IMR-90 (cell line): ENCODE measurements at regions not wholly inside any gene's neighbourhood (a gene's known extent, or its start where the extent isn't known, plus 50 kb on each side); places are given as distances from the start of the nearest gene placed in this dataset.

Experiments
- ATAC-seq: fragments of 200-7000 bp; cut with Tn5 transposase; 2 replicates; pipeline ENCODE4 v1.9.1; 2020; ENCODE audit warnings: low read depth, mild to moderate bottlenecking, moderate library complexity
- BruUV-seq: library from RNA; stranded (reverse); fragments of 400-500 nt; replicated peaks from 2 replicates; lab custom pipeline; 2021; lab: Mats Ljungman, UMichigan
- CTCF ChIA-PET: fragments of 300-600 bp; formaldehyde crosslinking; extraction: SDS; loops from one replicate; lab custom pipeline; 2021; ENCODE audit warnings: antibody characterized with exemption; lab: Yijun Ruan, JAX
- POLR2A ChIA-PET: fragments of 300-600 bp; sonication (Branson Sonifier 250); formaldehyde crosslinking; loops from one replicate; lab custom pipeline; 2022; ENCODE audit warnings: antibody characterized with exemption; ENCODE audit not compliant: unreplicated experiment; lab: Charles Lee
- DNase-seq: peaks from one replicate; pipeline ENCODE4 v3.0.0; 2013
- H2AFZ ChIP-seq: replicated peaks from 2 replicates; pipeline ENCODE3; 2013; ENCODE audit warnings: low read length, mild to moderate bottlenecking; ENCODE audit not compliant: poor library complexity
- H2AK5ac ChIP-seq: 2 replicates; pipeline ENCODE4 v1.6.1; 2013; ENCODE audit warnings: low read depth, low read length, inconsistent platforms
- H2AK9ac ChIP-seq: replicated peaks from 2 replicates; pipeline ENCODE3; 2013; ENCODE audit warnings: mild to moderate bottlenecking, low read depth, low read length, moderate library complexity; ENCODE audit not compliant: poor library complexity
- H2BK120ac ChIP-seq: 2 replicates; pipeline ENCODE4 v1.6.1; 2013; ENCODE audit warnings: low read depth, low read length, inconsistent platforms
- H2BK15ac ChIP-seq: 3 replicates; pipeline ENCODE4 v1.6.1; 2013; ENCODE audit warnings: low read depth, low read length, inconsistent platforms
- H2BK20ac ChIP-seq: 2 replicates; pipeline ENCODE4 v1.6.1; 2013; ENCODE audit warnings: low read depth, mild to moderate bottlenecking, inconsistent platforms, low read length, moderate library complexity
- H2BK5ac ChIP-seq: 2 replicates; pipeline ENCODE4 v1.6.1; 2013; ENCODE audit warnings: mild to moderate bottlenecking, low read depth, low read length, inconsistent platforms; ENCODE audit not compliant: poor library complexity, severe bottlenecking
- H3K14ac ChIP-seq: replicated peaks from 2 replicates; pipeline ENCODE4 v1.6.1; 2013; ENCODE audit warnings: low read depth, low read length, inconsistent platforms
- H3K18ac ChIP-seq: 2 replicates; pipeline ENCODE4 v1.6.1; 2013; ENCODE audit warnings: low read depth, low read length, control low read depth
- H3K23ac ChIP-seq: 2 replicates; pipeline ENCODE4 v1.6.1; 2013; ENCODE audit warnings: low read depth, low read length, inconsistent platforms
- H3K27ac ChIP-seq: 2 replicates; pipeline ENCODE4 v1.5.1; 2013; ENCODE audit warnings: mild to moderate bottlenecking, control low read depth, low read length; ENCODE audit not compliant: insufficient read depth
- H3K27me3 ChIP-seq: 2 replicates; pipeline ENCODE4 v1.6.1; 2013; ENCODE audit warnings: low read length; ENCODE audit not compliant: control insufficient read depth, insufficient read depth
- H3K36me3 ChIP-seq: 2 replicates; pipeline ENCODE4 v1.6.1; 2013; ENCODE audit warnings: low read length, mixed read lengths; ENCODE audit not compliant: control insufficient read depth, insufficient read depth
- H3K4ac ChIP-seq: 2 replicates; pipeline ENCODE4 v1.6.1; 2013; ENCODE audit warnings: low read depth, low read length, inconsistent platforms
- H3K4me1 ChIP-seq: 2 replicates; pipeline ENCODE4 v1.6.1; 2013; ENCODE audit warnings: low read length, mixed read lengths; ENCODE audit not compliant: control insufficient read depth, insufficient read depth
- H3K4me2 ChIP-seq: 2 replicates; pipeline ENCODE4 v1.6.1; 2013; ENCODE audit warnings: low read depth, mild to moderate bottlenecking, control low read depth, low read length, moderate library complexity
- H3K4me3 ChIP-seq: 2 replicates; pipeline ENCODE4 v1.5.1; 2013; ENCODE audit warnings: low read depth, mild to moderate bottlenecking, control low read depth, low read length, moderate library complexity; ENCODE audit not compliant: insufficient read depth
- H3K56ac ChIP-seq: 2 replicates; pipeline ENCODE4 v1.6.1; 2013; ENCODE audit warnings: low read length, inconsistent platforms; ENCODE audit not compliant: insufficient read depth; ENCODE audit errors: extremely low read depth
- H3K79me1 ChIP-seq, 2 experiments: 2 replicates each; pipeline ENCODE4 v1.6.1; 2013; ENCODE audit warnings: low read length in 2 of 2, inconsistent platforms in 1 of 2, low read depth in 1 of 2
- H3K9ac ChIP-seq: 2 replicates; pipeline ENCODE4 v1.6.1; 2013; ENCODE audit warnings: low read depth, low read length, control low read depth
- H3K9me1 ChIP-seq: 2 replicates; pipeline ENCODE4 v1.6.1; 2013; ENCODE audit warnings: low read length, inconsistent platforms; ENCODE audit not compliant: insufficient read depth
- H3K9me3 ChIP-seq: 2 replicates; pipeline ENCODE4 v1.6.1; 2013; ENCODE audit warnings: low read length; ENCODE audit not compliant: control insufficient read depth, insufficient read depth
- H4K20me1 ChIP-seq: 2 replicates; pipeline ENCODE4 v1.6.1; 2013; ENCODE audit warnings: low read length, inconsistent platforms; ENCODE audit not compliant: insufficient read depth
- H4K5ac ChIP-seq: 2 replicates; pipeline ENCODE4 v1.6.1; 2013; ENCODE audit warnings: mild to moderate bottlenecking, low read depth, low read length, control low read depth
- H4K8ac ChIP-seq, 2 experiments: 2 replicates each; pipeline ENCODE4 v1.6.1; 2013; ENCODE audit warnings: low read depth in 2 of 2, low read length in 2 of 2, control low read depth in 1 of 2, inconsistent platforms in 1 of 2
- H4K91ac ChIP-seq: 2 replicates; pipeline ENCODE4 v1.6.1; 2013; ENCODE audit warnings: low read depth, low read length, inconsistent platforms; ENCODE audit not compliant: insufficient read depth
- CEBPB ChIP-seq: IDR thresholded peaks from 2 replicates; pipeline ENCODE4 v1.6.1; 2012; ENCODE audit warnings: low read depth, low read length, improper control_type of control experiment
- MAFK ChIP-seq: IDR thresholded peaks from 2 replicates; pipeline ENCODE4 v1.6.1; 2012; ENCODE audit warnings: low read depth, low read length, improper control_type of control experiment
- RAD21 ChIP-seq: IDR thresholded peaks from 2 replicates; pipeline ENCODE4 v1.6.1; 2012; ENCODE audit warnings: low read length, improper control_type of control experiment
- WGBS, 2 experiments: methylation state at CpG; one replicate each; pipeline versions ENCODE4 v1.1.5 to v1.1.7; 2013; ENCODE audit warnings: missing lambda C conversion rate in 2 of 2; ENCODE audit not compliant: insufficient read length in 1 of 2; ENCODE audit errors: extremely low coverage in 2 of 2; 5-methylcytosine and 5-hydroxymethylcytosine counted together
- dilution Hi-C: fragments of 300-500 bp; cut with HindIII; formaldehyde crosslinking; loops from one replicate; pipeline ENCODE4 v1.14.3; 2018; ENCODE audit warnings: low sequenced_read_pairs; ENCODE audit not compliant: unreplicated experiment
- in situ Hi-C: fragments of 300-500 bp; cut with MboI; formaldehyde crosslinking; loops from 3 replicates; pipeline ENCODE4 v1.14.3; 2019; ENCODE audit warnings: low sequenced_read_pairs, inconsistent platforms, mixed read lengths
- intact Hi-C: fragments of 100-400 bp; cut with micrococcal nuclease; formaldehyde crosslinking; loops from 2 replicates; pipeline ENCODE4 v1.10.0; 2022

GRCh38 chr5:4232084-4232483, 636.5 kb downstream of the IRX1 start:
- no peaks in the 10 kb centered on the region for H4K20me1 ChIP-seq
- no peak overlapping the region for H4K8ac ChIP-seq
- no peak overlapping the region for H3K27ac ChIP-seq
- no peak overlapping the region for H4K91ac ChIP-seq
- no peak for DNase-seq
- H4K5ac ChIP-seq: no peak overlapping the region
- no peak overlapping the region for H2BK5ac ChIP-seq
- H3K4ac ChIP-seq: no peak overlapping the region
- H2AFZ ChIP-seq: no peak overlapping the region
- H3K79me1 ChIP-seq: no peaks in the 10 kb centered on the region
- dilution Hi-C loops: no loop called here
- ATAC-seq: no peak
- H2AK9ac ChIP-seq: no peak overlapping the region
- H2BK15ac ChIP-seq: no peak overlapping the region
- in situ Hi-C loops: no loop called here
- intact Hi-C loops: no loop called here
- no peaks in the 10 kb centered on the region for H3K4me1 ChIP-seq
- WGBS, 2 experiments: no CpG with 5 or more reads among the region's 1 CpG
- no peak overlapping the region for H2BK120ac ChIP-seq
- no peak overlapping the region for H3K4me3 ChIP-seq
- no peak overlapping the region for H3K23ac ChIP-seq
- no peak overlapping the region for H3K56ac ChIP-seq
- TF ChIP-seq CEBPB (no peak), RAD21 (no peak), MAFK (peak; percentile 21; the same call in 1 of the 2 replicates)
- H3K36me3 ChIP-seq: no peaks in the 10 kb centered on the region
- H3K4me2 ChIP-seq: no peak overlapping the region
- CTCF ChIA-PET: no interaction called here
- H3K27me3 ChIP-seq: no peaks in the 10 kb centered on the region
- no peak overlapping the region for H3K18ac ChIP-seq
- no peak overlapping the region for H2BK20ac ChIP-seq
- H3K14ac ChIP-seq: no peak overlapping the region
- peaks cover 25% of the 10 kb centered on the region for H3K9me3 ChIP-seq
- no peaks in the 10 kb centered on the region for H3K9me1 ChIP-seq
- H3K9ac ChIP-seq: no peak overlapping the region
- BruUV-seq: no TSS peak
- no peak overlapping the region for H2AK5ac ChIP-seq
- POLR2A ChIA-PET: no interaction called here
